Activated CD4-positive, alpha-beta T cell treated with anti-CD3 and anti-CD28 coated beads, Interleukin-2, amount 50 U/mL, for 24 hours (primary cell): ENCODE measurements at regions not wholly inside any gene's neighbourhood (a gene's known extent, or its start where the extent isn't known, plus 50 kb on each side); places are given as distances from the start of the nearest gene placed in this dataset.

Experiments used
- DNase-seq, 2 donors: peaks; one replicate each; pipeline ENCODE4 v3.0.0-alpha.2; 2020; ENCODE audit warnings: low read depth in 1 of 2, low spot score in 1 of 2

GRCh38 chr5:111676926-111677415 lies 80.0 kb downstream of the NREP start:
- no peak for DNase-seq

GRCh38 chr5:111676466-111676865 lies 80.5 kb downstream of the NREP start:
- no peak for DNase-seq

GRCh38 chr5:111675201-111675934 lies 81.6 kb downstream of the NREP start:
- no peak for DNase-seq

- DNase-seq, result no peak
Observed at GRCh38 chr5:111673891-111674626, 82.9 kb downstream of the NREP start.

- no peak for DNase-seq
Observed at GRCh38 chr5:111672099-111672498, 84.9 kb downstream of the NREP start.

- no peak for DNase-seq
Observed at GRCh38 chr5:111670826-111671492, 86.0 kb downstream of the NREP start.

- DNase-seq, result no peak
Observed at GRCh38 chr5:111668477-111669414, 88.2 kb downstream of the NREP start.

GRCh38 chr5:111667128-111667736 lies 89.8 kb downstream of the NREP start:
- no peak for DNase-seq

GRCh38 chr5:111656580-111656979 lies 100.4 kb downstream of the NREP start:
- DNase-seq, result no peak

GRCh38 chr5:111655169-111655924 lies 101.6 kb downstream of the NREP start:
- DNase-seq, result no peak

GRCh38 chr5:111653408-111653807 lies 103.6 kb downstream of the NREP start:
- DNase-seq, result no peak

GRCh38 chr5:111649516-111649915 lies 107.5 kb downstream of the NREP start:
- DNase-seq, result no peak

GRCh38 chr5:111645303-111645838 lies 111.6 kb downstream of the NREP start:
- no peak for DNase-seq

GRCh38 chr5:111643499-111643898 lies 113.5 kb downstream of the NREP start:
- DNase-seq, result no peak

GRCh38 chr5:111641533-111642233 lies 115.3 kb downstream of the NREP start:
- no peak for DNase-seq

- no peak for DNase-seq
Observed at GRCh38 chr5:111639912-111640311, 117.1 kb downstream of the NREP start.

GRCh38 chr5:111636736-111637135 lies 120.3 kb downstream of the NREP start:
- no peak for DNase-seq

GRCh38 chr5:111635916-111636570 lies 121.0 kb downstream of the NREP start:
- DNase-seq, result no peak
